IMR-90 (cell line): ENCODE measurements at regions not wholly inside any gene's neighbourhood (a gene's known extent, or its start where the extent isn't known, plus 50 kb on each side); places are given as distances from the start of the nearest gene placed in this dataset.

Experiments
- ATAC-seq: fragments of 200-7000 bp; cut with Tn5 transposase; 2 replicates; pipeline ENCODE4 v1.9.1; 2020; ENCODE audit warnings: low read depth, mild to moderate bottlenecking, moderate library complexity
- BruUV-seq: library from RNA; stranded (reverse); fragments of 400-500 nt; replicated peaks from 2 replicates; lab custom pipeline; 2021; lab: Mats Ljungman, UMichigan
- CTCF ChIA-PET: fragments of 300-600 bp; formaldehyde crosslinking; extraction: SDS; loops from one replicate; lab custom pipeline; 2021; ENCODE audit warnings: antibody characterized with exemption; lab: Yijun Ruan, JAX
- POLR2A ChIA-PET: fragments of 300-600 bp; sonication (Branson Sonifier 250); formaldehyde crosslinking; loops from one replicate; lab custom pipeline; 2022; ENCODE audit warnings: antibody characterized with exemption; ENCODE audit not compliant: unreplicated experiment; lab: Charles Lee
- DNase-seq: peaks from one replicate; pipeline ENCODE4 v3.0.0; 2013
- H2AFZ ChIP-seq: replicated peaks from 2 replicates; pipeline ENCODE3; 2013; ENCODE audit warnings: low read length, mild to moderate bottlenecking; ENCODE audit not compliant: poor library complexity
- H2AK5ac ChIP-seq: 2 replicates; pipeline ENCODE4 v1.6.1; 2013; ENCODE audit warnings: low read depth, low read length, inconsistent platforms
- H2AK9ac ChIP-seq: replicated peaks from 2 replicates; pipeline ENCODE3; 2013; ENCODE audit warnings: mild to moderate bottlenecking, low read depth, low read length, moderate library complexity; ENCODE audit not compliant: poor library complexity
- H2BK120ac ChIP-seq: 2 replicates; pipeline ENCODE4 v1.6.1; 2013; ENCODE audit warnings: low read depth, low read length, inconsistent platforms
- H2BK15ac ChIP-seq: 3 replicates; pipeline ENCODE4 v1.6.1; 2013; ENCODE audit warnings: low read depth, low read length, inconsistent platforms
- H2BK20ac ChIP-seq: 2 replicates; pipeline ENCODE4 v1.6.1; 2013; ENCODE audit warnings: low read depth, mild to moderate bottlenecking, inconsistent platforms, low read length, moderate library complexity
- H2BK5ac ChIP-seq: 2 replicates; pipeline ENCODE4 v1.6.1; 2013; ENCODE audit warnings: mild to moderate bottlenecking, low read depth, low read length, inconsistent platforms; ENCODE audit not compliant: poor library complexity, severe bottlenecking
- H3K14ac ChIP-seq: replicated peaks from 2 replicates; pipeline ENCODE4 v1.6.1; 2013; ENCODE audit warnings: low read depth, low read length, inconsistent platforms
- H3K18ac ChIP-seq: 2 replicates; pipeline ENCODE4 v1.6.1; 2013; ENCODE audit warnings: low read depth, low read length, control low read depth
- H3K23ac ChIP-seq: 2 replicates; pipeline ENCODE4 v1.6.1; 2013; ENCODE audit warnings: low read depth, low read length, inconsistent platforms
- H3K27ac ChIP-seq: 2 replicates; pipeline ENCODE4 v1.5.1; 2013; ENCODE audit warnings: mild to moderate bottlenecking, control low read depth, low read length; ENCODE audit not compliant: insufficient read depth
- H3K27me3 ChIP-seq: 2 replicates; pipeline ENCODE4 v1.6.1; 2013; ENCODE audit warnings: low read length; ENCODE audit not compliant: control insufficient read depth, insufficient read depth
- H3K36me3 ChIP-seq: 2 replicates; pipeline ENCODE4 v1.6.1; 2013; ENCODE audit warnings: low read length, mixed read lengths; ENCODE audit not compliant: control insufficient read depth, insufficient read depth
- H3K4ac ChIP-seq: 2 replicates; pipeline ENCODE4 v1.6.1; 2013; ENCODE audit warnings: low read depth, low read length, inconsistent platforms
- H3K4me1 ChIP-seq: 2 replicates; pipeline ENCODE4 v1.6.1; 2013; ENCODE audit warnings: low read length, mixed read lengths; ENCODE audit not compliant: control insufficient read depth, insufficient read depth
- H3K4me2 ChIP-seq: 2 replicates; pipeline ENCODE4 v1.6.1; 2013; ENCODE audit warnings: low read depth, mild to moderate bottlenecking, control low read depth, low read length, moderate library complexity
- H3K4me3 ChIP-seq: 2 replicates; pipeline ENCODE4 v1.5.1; 2013; ENCODE audit warnings: low read depth, mild to moderate bottlenecking, control low read depth, low read length, moderate library complexity; ENCODE audit not compliant: insufficient read depth
- H3K56ac ChIP-seq: 2 replicates; pipeline ENCODE4 v1.6.1; 2013; ENCODE audit warnings: low read length, inconsistent platforms; ENCODE audit not compliant: insufficient read depth; ENCODE audit errors: extremely low read depth
- H3K79me1 ChIP-seq, 2 experiments: 2 replicates each; pipeline ENCODE4 v1.6.1; 2013; ENCODE audit warnings: low read length in 2 of 2, inconsistent platforms in 1 of 2, low read depth in 1 of 2
- H3K9ac ChIP-seq: 2 replicates; pipeline ENCODE4 v1.6.1; 2013; ENCODE audit warnings: low read depth, low read length, control low read depth
- H3K9me1 ChIP-seq: 2 replicates; pipeline ENCODE4 v1.6.1; 2013; ENCODE audit warnings: low read length, inconsistent platforms; ENCODE audit not compliant: insufficient read depth
- H3K9me3 ChIP-seq: 2 replicates; pipeline ENCODE4 v1.6.1; 2013; ENCODE audit warnings: low read length; ENCODE audit not compliant: control insufficient read depth, insufficient read depth
- H4K20me1 ChIP-seq: 2 replicates; pipeline ENCODE4 v1.6.1; 2013; ENCODE audit warnings: low read length, inconsistent platforms; ENCODE audit not compliant: insufficient read depth
- H4K5ac ChIP-seq: 2 replicates; pipeline ENCODE4 v1.6.1; 2013; ENCODE audit warnings: mild to moderate bottlenecking, low read depth, low read length, control low read depth
- H4K8ac ChIP-seq, 2 experiments: 2 replicates each; pipeline ENCODE4 v1.6.1; 2013; ENCODE audit warnings: low read depth in 2 of 2, low read length in 2 of 2, control low read depth in 1 of 2, inconsistent platforms in 1 of 2
- H4K91ac ChIP-seq: 2 replicates; pipeline ENCODE4 v1.6.1; 2013; ENCODE audit warnings: low read depth, low read length, inconsistent platforms; ENCODE audit not compliant: insufficient read depth
- MAFK ChIP-seq: IDR thresholded peaks from 2 replicates; pipeline ENCODE4 v1.6.1; 2012; ENCODE audit warnings: low read depth, low read length, improper control_type of control experiment
- RAD21 ChIP-seq: IDR thresholded peaks from 2 replicates; pipeline ENCODE4 v1.6.1; 2012; ENCODE audit warnings: low read length, improper control_type of control experiment
- RCOR1 ChIP-seq: IDR thresholded peaks from 2 replicates; pipeline ENCODE4 v1.6.1; 2012; ENCODE audit warnings: mild to moderate bottlenecking, low read length, improper control_type of control experiment; ENCODE audit not compliant: insufficient replicate concordance
- WGBS, 2 experiments: methylation state at CpG; one replicate each; pipeline versions ENCODE4 v1.1.5 to v1.1.7; 2013; ENCODE audit warnings: missing lambda C conversion rate in 2 of 2; ENCODE audit not compliant: insufficient read length in 1 of 2; ENCODE audit errors: extremely low coverage in 2 of 2; 5-methylcytosine and 5-hydroxymethylcytosine counted together
- dilution Hi-C: fragments of 300-500 bp; cut with HindIII; formaldehyde crosslinking; loops from one replicate; pipeline ENCODE4 v1.14.3; 2018; ENCODE audit warnings: low sequenced_read_pairs; ENCODE audit not compliant: unreplicated experiment
- in situ Hi-C: fragments of 300-500 bp; cut with MboI; formaldehyde crosslinking; loops from 3 replicates; pipeline ENCODE4 v1.14.3; 2019; ENCODE audit warnings: low sequenced_read_pairs, inconsistent platforms, mixed read lengths
- intact Hi-C: fragments of 100-400 bp; cut with micrococcal nuclease; formaldehyde crosslinking; loops from 2 replicates; pipeline ENCODE4 v1.10.0; 2022
- TF ChIP-seq, protein P1 (sequence below): fragments of 150-350 bp; IDR thresholded peaks from 2 replicates; pipeline ENCODE4 v1.6.1; 2017; ENCODE audit warnings: mild to moderate bottlenecking, antibody characterized with exemption, low read length, low read depth

DNA sequence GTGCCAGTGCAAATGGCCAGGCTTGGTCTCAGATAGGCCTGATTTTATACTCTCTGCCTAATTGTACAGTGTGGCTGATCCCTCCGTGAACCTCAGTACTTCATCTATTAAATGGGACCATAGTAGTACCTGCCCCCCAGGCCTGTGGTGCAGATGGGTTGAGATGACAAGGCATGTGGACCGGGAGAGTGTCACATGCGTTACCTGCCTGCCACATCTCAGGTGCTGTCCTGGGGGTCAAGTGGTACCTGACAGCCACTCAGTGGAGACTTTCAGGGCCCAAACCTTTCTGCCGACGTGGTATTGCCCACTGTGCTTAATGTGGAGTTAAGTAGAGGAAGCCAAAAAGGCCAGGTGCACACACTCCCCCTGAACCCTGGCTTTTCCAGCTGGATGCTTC is 197.3 kb downstream of the FOXD2 start:
- in situ Hi-C loops (no loop called here), intact Hi-C loops (no loop called here), dilution Hi-C loops (no loop called here)
- H3K27me3 ChIP-seq = no peaks in the 10 kb centered on the region
- ChIA-PET POLR2A (no interaction called here), CTCF (no interaction called here)
- no peak overlapping the region for H3K27ac ChIP-seq
- H3K4me2 ChIP-seq = no peak overlapping the region
- no peak overlapping the region for H4K8ac ChIP-seq
- no peaks in the 10 kb centered on the region for H3K4me1 ChIP-seq
- H3K56ac ChIP-seq = no peak overlapping the region
- no peak for DNase-seq
- no peak overlapping the region for H3K14ac ChIP-seq
- no peaks in the 10 kb centered on the region for H3K9me3 ChIP-seq
- no peak overlapping the region for H2AK5ac ChIP-seq
- H2AFZ ChIP-seq = no peak overlapping the region
- no peaks in the 10 kb centered on the region for H3K79me1 ChIP-seq
- no peak overlapping the region for H4K5ac ChIP-seq
- no peak for ATAC-seq
- H4K20me1 ChIP-seq = no peaks in the 10 kb centered on the region
- no TSS peak for BruUV-seq
- no peaks in the 10 kb centered on the region for H3K9me1 ChIP-seq
- no peak overlapping the region for H2BK20ac ChIP-seq
- no peaks in the 10 kb centered on the region for H3K36me3 ChIP-seq
- H3K4ac ChIP-seq = no peak overlapping the region
- H2BK15ac ChIP-seq = no peak overlapping the region
- WGBS, 2 experiments = no CpG with 5 or more reads among the region's 5 CpGs
- TF ChIP-seq, protein P1, sequence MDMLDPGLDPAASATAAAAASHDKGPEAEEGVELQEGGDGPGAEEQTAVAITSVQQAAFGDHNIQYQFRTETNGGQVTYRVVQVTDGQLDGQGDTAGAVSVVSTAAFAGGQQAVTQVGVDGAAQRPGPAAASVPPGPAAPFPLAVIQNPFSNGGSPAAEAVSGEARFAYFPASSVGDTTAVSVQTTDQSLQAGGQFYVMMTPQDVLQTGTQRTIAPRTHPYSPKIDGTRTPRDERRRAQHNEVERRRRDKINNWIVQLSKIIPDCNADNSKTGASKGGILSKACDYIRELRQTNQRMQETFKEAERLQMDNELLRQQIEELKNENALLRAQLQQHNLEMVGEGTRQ = no peak
- TF ChIP-seq MAFK = no peak
- no peak for TF ChIP-seq RCOR1
- no peak for TF ChIP-seq RAD21
- no peak overlapping the region for H2BK5ac ChIP-seq
- no peak overlapping the region for H3K4me3 ChIP-seq
- no peak overlapping the region for H2AK9ac ChIP-seq
- no peak overlapping the region for H3K18ac ChIP-seq
- H3K23ac ChIP-seq = no peak overlapping the region
- H3K9ac ChIP-seq = no peak overlapping the region
- no peak overlapping the region for H2BK120ac ChIP-seq
- no peak overlapping the region for H4K91ac ChIP-seq
